Brain microvascular endothelial cell (primary cell): ENCODE measurements at regions not wholly inside any gene's neighbourhood (a gene's known extent, or its start where the extent isn't known, plus 50 kb on each side); places are given as distances from the start of the nearest gene placed in this dataset.

ENCODE experiments used
- DNase-seq: peaks from one replicate; pipeline ENCODE4 v3.0.0-alpha.2; 2020
- H3K27ac ChIP-seq: fragments of 250-450 bp; sonication (Bioruptor Pico); 2 replicates; pipeline ENCODE4 v1.5.1; 2020; ENCODE audit warnings: mild to moderate bottlenecking, moderate library complexity
- H3K27me3 ChIP-seq: fragments of 250-450 bp; sonication (Bioruptor Pico); replicated peaks from 2 replicates; pipeline ENCODE4 v1.5.1; 2020; ENCODE audit warnings: mild to moderate bottlenecking
- H3K36me3 ChIP-seq: fragments of 250-450 bp; sonication (Bioruptor Pico); replicated peaks from 2 replicates; pipeline ENCODE4 v1.5.1; 2020; ENCODE audit warnings: mild to moderate bottlenecking
- H3K4me3 ChIP-seq: 2 replicates; pipeline ENCODE4 v1.5.1; 2011; ENCODE audit warnings: low read depth, mild to moderate bottlenecking, control low read depth, low read length, moderate library complexity
- in situ Hi-C: cut with HindIII; loops from 2 replicates; pipeline ENCODE4 v1.10.0; 2017; ENCODE audit warnings: low sequenced_read_pairs, low pct_ligation_motif_present
- TF ChIP-seq, protein P1 (sequence below): IDR thresholded peaks from 2 replicates; pipeline ENCODE4 v1.5.1; 2011; ENCODE audit warnings: low read depth, mild to moderate bottlenecking, moderate library complexity, low read length, control low read depth, inconsistent platforms; ENCODE audit errors: missing control alignments

DNA sequence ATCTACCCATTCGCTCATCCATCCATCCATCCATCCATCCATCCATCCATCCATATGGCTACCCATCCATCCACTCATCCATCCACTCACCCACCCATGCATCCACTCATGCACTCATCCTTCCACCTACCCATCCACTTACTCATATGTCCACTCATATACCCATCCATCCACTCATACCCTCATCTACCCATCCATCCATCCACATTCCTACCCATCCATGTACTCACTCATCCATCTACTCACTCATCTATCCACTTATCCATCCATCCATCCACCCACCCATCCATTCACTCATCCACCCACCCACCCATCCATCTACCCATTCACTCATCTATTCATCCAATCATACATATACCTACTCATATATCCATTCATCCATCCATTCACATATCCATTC lies 112.0 kb downstream of the RBFOX3 start:
- no peak for DNase-seq
- no peaks in the 10 kb centered on the region for H3K36me3 ChIP-seq
- in situ Hi-C loops = no loop called here
- no peaks in the 10 kb centered on the region for H3K27me3 ChIP-seq
- H3K4me3 ChIP-seq = no peak overlapping the region
- H3K27ac ChIP-seq = no peak overlapping the region
- TF ChIP-seq, protein P1, sequence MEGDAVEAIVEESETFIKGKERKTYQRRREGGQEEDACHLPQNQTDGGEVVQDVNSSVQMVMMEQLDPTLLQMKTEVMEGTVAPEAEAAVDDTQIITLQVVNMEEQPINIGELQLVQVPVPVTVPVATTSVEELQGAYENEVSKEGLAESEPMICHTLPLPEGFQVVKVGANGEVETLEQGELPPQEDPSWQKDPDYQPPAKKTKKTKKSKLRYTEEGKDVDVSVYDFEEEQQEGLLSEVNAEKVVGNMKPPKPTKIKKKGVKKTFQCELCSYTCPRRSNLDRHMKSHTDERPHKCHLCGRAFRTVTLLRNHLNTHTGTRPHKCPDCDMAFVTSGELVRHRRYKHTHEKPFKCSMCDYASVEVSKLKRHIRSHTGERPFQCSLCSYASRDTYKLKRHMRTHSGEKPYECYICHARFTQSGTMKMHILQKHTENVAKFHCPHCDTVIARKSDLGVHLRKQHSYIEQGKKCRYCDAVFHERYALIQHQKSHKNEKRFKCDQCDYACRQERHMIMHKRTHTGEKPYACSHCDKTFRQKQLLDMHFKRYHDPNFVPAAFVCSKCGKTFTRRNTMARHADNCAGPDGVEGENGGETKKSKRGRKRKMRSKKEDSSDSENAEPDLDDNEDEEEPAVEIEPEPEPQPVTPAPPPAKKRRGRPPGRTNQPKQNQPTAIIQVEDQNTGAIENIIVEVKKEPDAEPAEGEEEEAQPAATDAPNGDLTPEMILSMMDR = no peak

DNA sequence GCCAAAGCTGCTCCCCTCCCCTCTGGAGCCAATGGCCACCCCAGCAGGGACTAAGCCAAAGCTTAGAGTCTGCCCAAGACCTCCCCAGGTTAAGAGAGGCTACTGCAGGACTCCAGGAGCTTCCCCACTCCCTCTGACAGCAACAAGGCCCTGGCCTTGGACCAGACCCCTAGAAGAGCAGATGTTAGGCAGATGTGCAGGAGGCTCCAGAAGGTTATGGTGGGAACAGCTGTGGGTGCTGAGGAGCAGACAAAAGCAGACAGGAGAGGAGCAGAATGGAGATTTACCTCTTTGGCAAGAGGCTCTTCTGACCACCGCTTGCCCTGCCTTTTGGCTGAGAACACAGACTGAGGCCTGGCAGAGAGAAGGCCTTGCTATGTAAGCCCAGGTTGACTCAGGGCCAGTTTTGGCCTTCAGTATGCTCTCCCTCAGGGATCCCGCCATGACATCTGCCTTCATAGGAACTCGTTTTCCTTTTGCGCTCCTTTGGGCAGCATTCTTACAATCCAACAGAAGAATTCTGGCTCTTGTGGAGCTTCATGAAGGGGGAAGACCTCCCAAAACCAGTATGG lies 113.0 kb downstream of the RBFOX3 start:
- TF ChIP-seq, protein P1 = no peak
- Histone ChIP-seq H3K27me3 (no peaks in the 10 kb centered on the region), H3K27ac (no peak overlapping the region), H3K36me3 (no peaks in the 10 kb centered on the region), H3K4me3 (no peak overlapping the region)
- in situ Hi-C loops = no loop called here
- no peak for DNase-seq

DNA sequence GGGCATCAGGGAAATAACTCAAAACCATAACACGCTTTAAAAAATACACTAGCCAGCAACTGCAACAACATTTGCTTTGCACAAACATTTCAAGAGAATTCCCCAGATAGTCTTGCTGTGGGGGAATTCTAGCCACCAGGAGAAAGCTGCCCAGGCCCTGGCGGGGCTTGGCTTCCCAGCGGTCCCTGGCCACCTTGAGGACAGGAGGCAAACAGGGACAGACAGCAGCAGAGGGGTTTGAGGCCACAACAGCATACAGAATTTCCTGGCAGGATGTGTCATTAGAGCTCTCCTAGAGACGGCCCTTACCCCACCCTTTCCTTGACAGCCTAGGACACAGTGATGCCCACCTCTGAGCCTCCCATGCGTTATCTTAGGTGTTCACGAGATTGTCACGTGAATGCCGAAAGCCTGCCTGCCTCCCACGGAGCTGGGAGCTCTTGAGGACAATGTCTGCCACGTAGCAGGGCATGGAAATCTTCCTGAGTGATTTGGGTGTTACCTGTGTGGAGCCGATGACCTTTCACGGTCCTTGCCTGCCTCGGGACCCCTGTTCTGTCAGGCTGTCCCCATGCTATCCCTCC lies 114.3 kb downstream of the RBFOX3 start:
- TF ChIP-seq, protein P1 = no peak
- H3K36me3 ChIP-seq = no peaks in the 10 kb centered on the region
- H3K4me3 ChIP-seq = no peak overlapping the region
- DNase-seq = no peak
- in situ Hi-C loops = no loop called here
- H3K27me3 ChIP-seq = no peaks in the 10 kb centered on the region
- no peak overlapping the region for H3K27ac ChIP-seq

DNA sequence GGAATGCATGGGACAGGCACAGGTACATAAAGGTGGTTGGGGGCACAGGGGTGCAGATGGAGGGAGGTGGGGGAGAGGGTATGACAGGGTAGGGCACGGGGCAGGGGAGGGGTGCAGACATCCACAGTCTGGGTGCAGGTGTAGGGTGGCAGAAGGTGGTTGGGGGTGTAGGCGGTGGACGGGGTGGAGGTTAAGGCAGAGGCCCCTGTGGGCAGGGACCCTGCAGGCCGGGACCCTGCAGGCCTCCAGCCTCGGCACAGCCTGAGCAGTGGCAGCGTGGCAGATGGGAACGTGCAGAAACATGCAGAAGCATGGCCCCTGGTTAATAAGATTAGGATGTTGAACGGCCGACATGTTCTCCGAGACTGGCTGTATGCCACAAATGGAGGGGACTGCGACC lies 115.2 kb downstream of the RBFOX3 start:
- Histone ChIP-seq H3K27me3 (no peaks in the 10 kb centered on the region), H3K27ac (no peak overlapping the region), H3K36me3 (no peaks in the 10 kb centered on the region), H3K4me3 (no peak overlapping the region)
- DNase-seq = no peak
- in situ Hi-C loops = no loop called here
- TF ChIP-seq, protein P1 = no peak

DNA sequence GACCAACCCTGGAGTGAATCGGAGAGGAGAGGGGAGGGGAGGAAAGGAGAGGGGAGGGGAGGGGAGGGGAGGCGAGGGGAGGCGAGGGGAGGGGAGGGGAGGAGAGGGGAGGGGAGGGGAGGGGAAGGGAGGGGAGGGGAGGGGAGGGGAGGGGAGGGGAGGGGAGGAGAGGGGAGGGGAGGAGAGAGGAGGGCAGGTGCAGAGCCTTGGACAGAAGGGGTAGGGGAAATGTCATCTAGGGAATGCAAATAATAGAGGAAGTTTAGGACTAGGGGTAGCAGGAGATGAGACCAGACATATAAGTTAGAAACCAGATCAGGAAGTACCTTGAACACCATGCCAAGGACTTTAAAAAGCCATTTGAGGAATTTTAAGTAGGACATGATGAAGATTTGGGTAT lies 119.8 kb downstream of the RBFOX3 start:
- H3K27me3 ChIP-seq = no peaks in the 10 kb centered on the region
- no peak overlapping the region for H3K27ac ChIP-seq
- H3K36me3 ChIP-seq = no peaks in the 10 kb centered on the region
- in situ Hi-C loops = no loop called here
- no peak overlapping the region for H3K4me3 ChIP-seq
- TF ChIP-seq, protein P1 = no peak
- no peak for DNase-seq

DNA sequence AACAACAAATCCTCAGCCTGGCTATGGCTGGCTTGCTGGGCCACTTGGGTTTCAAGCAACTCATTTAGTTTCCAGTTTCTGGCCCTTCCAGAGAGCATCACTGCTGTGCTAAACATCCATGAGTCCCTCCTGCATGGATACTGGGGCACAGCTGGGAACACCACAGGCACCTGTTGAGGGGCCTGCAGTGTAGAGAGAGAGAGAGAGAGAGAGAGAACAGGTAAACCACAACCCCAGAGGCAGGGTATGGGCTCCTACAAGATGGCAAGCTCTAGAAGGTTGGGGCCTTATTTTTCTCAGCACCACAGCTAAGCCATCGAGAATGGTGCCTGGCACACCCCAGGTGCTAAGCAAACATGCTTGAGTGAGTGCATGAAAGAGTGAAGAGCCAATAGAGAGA lies 120.3 kb downstream of the RBFOX3 start:
- H3K27me3 ChIP-seq = no peaks in the 10 kb centered on the region

More for the DNA sequence above, 120.3 kb downstream of the RBFOX3 start:
- in situ Hi-C loops = no loop called here
- H3K27ac ChIP-seq = no peak overlapping the region
- no peaks in the 10 kb centered on the region for H3K36me3 ChIP-seq
- TF ChIP-seq, protein P1 = no peak
- no peak overlapping the region for H3K4me3 ChIP-seq
- DNase-seq = no peak
